Endothelial cell of umbilical vein (primary cell): ENCODE measurements at regions not wholly inside any gene's neighbourhood (a gene's known extent, or its start where the extent isn't known, plus 50 kb on each side); places are given as distances from the start of the nearest gene placed in this dataset.

ENCODE experiments used
- BruUV-seq: library from RNA; stranded (reverse); fragments of 400-500 nt; replicated peaks from 2 replicates; lab custom pipeline; 2021; lab: Mats Ljungman, UMichigan
- CTCF ChIA-PET: fragments of 300-600, 350-600 bp; sonication (Branson Sonifier 250); formaldehyde crosslinking; loops from one replicate; lab custom pipeline; 2021; ENCODE audit warnings: antibody characterized with exemption, inconsistent platforms; lab: Charles Lee
- POLR2A ChIA-PET: fragments of 300-600, 350-600 bp; sonication (Branson Sonifier 250); formaldehyde crosslinking; loops from one replicate; lab custom pipeline; 2021; ENCODE audit warnings: antibody characterized with exemption, inconsistent platforms; lab: Charles Lee
- DNase-seq: peaks from one replicate; pipeline ENCODE4 v3.0.0-alpha.2; 2011; ENCODE audit warnings: low read depth, low spot score
- FAIRE-seq: peaks from 2 replicates; lab custom pipeline; 2011; peaks lifted over from hg19 to GRCh38; lab: Jason Lieb, UNC
- H2AFZ ChIP-seq: 2 replicates; pipeline ENCODE4 v1.6.0; 2012; ENCODE audit warnings: low read depth, low read length, control low read depth, inconsistent platforms
- H3K27ac ChIP-seq: 2 replicates; pipeline ENCODE4 v1.5.1; 2011; ENCODE audit warnings: low read depth, mild to moderate bottlenecking, control low read depth, low read length, moderate library complexity; ENCODE audit not compliant: insufficient read depth
- H3K27me3 ChIP-seq, 2 experiments: 2 replicates each; pipeline versions ENCODE4 v1.6.0 to v1.6.1; 2011; ENCODE audit warnings: low read length in 2 of 2, mixed read lengths in 1 of 2; ENCODE audit not compliant: control insufficient read depth in 2 of 2, insufficient read depth in 2 of 2
- H3K36me3 ChIP-seq, 2 experiments: 2 replicates in 1 of 2; 3 replicates in 1 of 2; pipeline ENCODE4 v1.5.1; 2011; ENCODE audit warnings: low read length in 2 of 2, mild to moderate bottlenecking in 1 of 2, moderate library complexity in 1 of 2; ENCODE audit not compliant: control insufficient read depth in 2 of 2, insufficient read depth in 2 of 2; ENCODE audit errors: extremely low read depth in 1 of 2
- H3K4me1 ChIP-seq: 3 replicates; pipeline ENCODE4 v1.5.1; 2011; ENCODE audit warnings: mild to moderate bottlenecking, low read length; ENCODE audit not compliant: control insufficient read depth, insufficient read depth; ENCODE audit errors: extremely low read depth
- H3K4me2 ChIP-seq: 2 replicates; pipeline ENCODE4 v1.6.1; 2011; ENCODE audit warnings: low read length, control low read depth, mixed read lengths; ENCODE audit not compliant: insufficient read depth
- H3K4me3 ChIP-seq, 3 experiments: fragments of 200-600 bp in 1 of 3; sonication (generic), shearing (Covaris generic) in 1 of 3; replicated peaks in 1 of 3; 2 replicates each; pipeline ENCODE4 v1.5.1; 2011 to 2016; ENCODE audit warnings: control low read depth in 3 of 3, low read length in 3 of 3, mild to moderate bottlenecking in 2 of 3, inconsistent platforms in 1 of 3, low read depth in 1 of 3, moderate library complexity in 1 of 3; ENCODE audit not compliant: insufficient read depth in 1 of 3
- H3K79me2 ChIP-seq: 2 replicates; pipeline ENCODE4 v1.6.0; 2012; ENCODE audit warnings: low read length, inconsistent platforms; ENCODE audit not compliant: control insufficient read depth, insufficient read depth
- H3K9ac ChIP-seq: replicated peaks from 2 replicates; pipeline ENCODE3; 2011; ENCODE audit warnings: low read length, control low read depth; ENCODE audit not compliant: insufficient read depth; ENCODE audit errors: extremely low read depth
- H3K9me1 ChIP-seq: replicated peaks from 3 replicates; pipeline ENCODE4 v1.6.0; 2011; ENCODE audit warnings: mild to moderate bottlenecking, low read length; ENCODE audit not compliant: control insufficient read depth, insufficient read depth; ENCODE audit errors: extremely low read depth
- H3K9me3 ChIP-seq: replicated peaks from 2 replicates; pipeline ENCODE4 v1.5.1; 2012; ENCODE audit warnings: low read length, inconsistent platforms; ENCODE audit not compliant: control insufficient read depth, insufficient read depth
- H4K20me1 ChIP-seq: replicated peaks from 2 replicates; pipeline ENCODE3; 2011; ENCODE audit warnings: mild to moderate bottlenecking, low read length; ENCODE audit not compliant: control insufficient read depth, insufficient read depth; ENCODE audit errors: extremely low read depth
- EZH2 ChIP-seq: IDR thresholded peaks from 2 replicates; pipeline ENCODE4 v1.6.1; 2012; ENCODE audit warnings: borderline replicate concordance, low read depth, mild to moderate bottlenecking, moderate library complexity, low read length, inconsistent platforms; ENCODE audit not compliant: severe bottlenecking
- FOS ChIP-seq: IDR thresholded peaks from 2 replicates; pipeline ENCODE4 v1.6.1; 2011; ENCODE audit warnings: mild to moderate bottlenecking, low read length, moderate library complexity, borderline replicate concordance; ENCODE audit not compliant: insufficient read depth
- GATA2 ChIP-seq: IDR thresholded peaks from 2 replicates; pipeline ENCODE4 v1.7.0; 2011; ENCODE audit warnings: low read depth, mild to moderate bottlenecking, moderate library complexity, mixed read lengths, low read length; ENCODE audit not compliant: insufficient read length, insufficient read depth
- JUN ChIP-seq: IDR thresholded peaks from 2 replicates; pipeline ENCODE4 v1.6.1; 2011; ENCODE audit warnings: borderline replicate concordance, low read depth; ENCODE audit not compliant: insufficient read length, insufficient read depth
- MYC ChIP-seq: IDR thresholded peaks from one replicate; pipeline ENCODE4 v1.6.1; 2011; ENCODE audit warnings: mild to moderate bottlenecking, low read depth, low read length
- POLR2A ChIP-seq: IDR thresholded peaks from 2 replicates; pipeline ENCODE4 v1.6.1; 2012; ENCODE audit warnings: low read depth, mild to moderate bottlenecking, control low read depth, low read length
- POLR2AphosphoS5 ChIP-seq: IDR thresholded peaks from 2 replicates; pipeline ENCODE4 v1.6.1; 2012; ENCODE audit warnings: low read depth, mild to moderate bottlenecking, control low read depth, low read length, moderate library complexity; ENCODE audit not compliant: insufficient read depth
- dilution Hi-C: fragments of 300-500 bp; cut with MboI; formaldehyde crosslinking; loops from one replicate; pipeline ENCODE4 v1.15.0; 2019; ENCODE audit warnings: low sequenced_read_pairs; ENCODE audit not compliant: extremely low pct_ligation_motif_present
- intact Hi-C: fragments of 100-400 bp; cut with micrococcal nuclease; formaldehyde crosslinking; loops from one replicate; pipeline ENCODE4 v1.10.0; 2022
- TF ChIP-seq, protein P1 (sequence below), 2 donors: IDR thresholded peaks; 1 replicate in 1 of 2; 2 replicates in 1 of 2; pipeline ENCODE4 v1.5.1; 2011; ENCODE audit warnings: low read length in 2 of 2, mild to moderate bottlenecking in 2 of 2, moderate library complexity in 2 of 2, control low read depth in 1 of 2, inconsistent platforms in 1 of 2, low read depth in 1 of 2; ENCODE audit not compliant: insufficient read depth in 1 of 2; ENCODE audit errors: extremely low read depth in 1 of 2
- TF ChIP-seq, protein P2 (sequence below): IDR thresholded peaks from 2 replicates; pipeline ENCODE4 v1.6.1; 2011; ENCODE audit not compliant: insufficient read depth, insufficient read length

DNA sequence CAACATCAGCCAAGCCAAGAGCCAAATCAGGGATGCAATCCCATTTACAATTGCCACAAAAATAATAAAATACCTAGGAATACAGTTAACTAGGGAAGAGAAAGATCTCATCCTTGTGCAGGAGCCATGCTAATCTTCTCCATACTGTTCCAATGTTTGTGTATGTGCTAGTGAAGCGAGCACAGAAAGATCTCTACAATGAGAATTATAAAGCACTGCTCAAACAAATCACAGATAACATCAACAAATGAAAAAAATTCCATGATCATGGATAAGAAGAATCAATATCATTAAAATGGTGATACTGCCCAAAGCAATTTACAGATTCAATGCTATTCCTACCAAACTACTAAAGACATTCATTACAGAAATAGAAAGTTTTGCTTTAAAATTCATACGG, 215.6 kb downstream of the FOXG1 start:
- FAIRE-seq = no peak

More for the DNA sequence above, 215.6 kb downstream of the FOXG1 start:
- ChIA-PET POLR2A (no interaction called here), CTCF (no interaction called here)
- Histone ChIP-seq H3K27me3 (no peaks in the 10 kb centered on the region), H2AFZ (no peak overlapping the region), H3K79me2 (no peaks in the 10 kb centered on the region), H3K4me2 (no peak overlapping the region), H3K4me1 (no peaks in the 10 kb centered on the region), H3K36me3 (no peaks in the 10 kb centered on the region), H3K27ac (no peak overlapping the region), H3K9me1 (no peaks in the 10 kb centered on the region), H3K9me3 (no peaks in the 10 kb centered on the region), H4K20me1 (no peaks in the 10 kb centered on the region), H3K4me3 (no peak overlapping the region), H3K9ac (no peak overlapping the region)
- BruUV-seq = no TSS peak
- no peak for DNase-seq
- TF ChIP-seq POLR2AphosphoS5 (no peak), EZH2 (no peak), MYC (no peak), GATA2 (no peak), JUN (no peak), FOS (no peak), POLR2A (no peak)
- TF ChIP-seq, protein P1, sequence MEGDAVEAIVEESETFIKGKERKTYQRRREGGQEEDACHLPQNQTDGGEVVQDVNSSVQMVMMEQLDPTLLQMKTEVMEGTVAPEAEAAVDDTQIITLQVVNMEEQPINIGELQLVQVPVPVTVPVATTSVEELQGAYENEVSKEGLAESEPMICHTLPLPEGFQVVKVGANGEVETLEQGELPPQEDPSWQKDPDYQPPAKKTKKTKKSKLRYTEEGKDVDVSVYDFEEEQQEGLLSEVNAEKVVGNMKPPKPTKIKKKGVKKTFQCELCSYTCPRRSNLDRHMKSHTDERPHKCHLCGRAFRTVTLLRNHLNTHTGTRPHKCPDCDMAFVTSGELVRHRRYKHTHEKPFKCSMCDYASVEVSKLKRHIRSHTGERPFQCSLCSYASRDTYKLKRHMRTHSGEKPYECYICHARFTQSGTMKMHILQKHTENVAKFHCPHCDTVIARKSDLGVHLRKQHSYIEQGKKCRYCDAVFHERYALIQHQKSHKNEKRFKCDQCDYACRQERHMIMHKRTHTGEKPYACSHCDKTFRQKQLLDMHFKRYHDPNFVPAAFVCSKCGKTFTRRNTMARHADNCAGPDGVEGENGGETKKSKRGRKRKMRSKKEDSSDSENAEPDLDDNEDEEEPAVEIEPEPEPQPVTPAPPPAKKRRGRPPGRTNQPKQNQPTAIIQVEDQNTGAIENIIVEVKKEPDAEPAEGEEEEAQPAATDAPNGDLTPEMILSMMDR (IDR thresholded peaks at IDR 0.05; ENCODE audit: extremely low read depth in 1 of 2, insufficient read depth in 1 of 2, low read depth in 1 of 2, low read length in 2 of 2) = no peak
- TF ChIP-seq, protein P2, sequence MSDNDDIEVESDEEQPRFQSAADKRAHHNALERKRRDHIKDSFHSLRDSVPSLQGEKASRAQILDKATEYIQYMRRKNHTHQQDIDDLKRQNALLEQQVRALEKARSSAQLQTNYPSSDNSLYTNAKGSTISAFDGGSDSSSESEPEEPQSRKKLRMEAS = no peak
- dilution Hi-C loops (no loop called here), intact Hi-C loops (no loop called here)
